Ammon's horn (tissue), 1 donor: ENCODE measurements at regions not wholly inside any gene's neighbourhood (a gene's known extent, or its start where the extent isn't known, plus 50 kb on each side); places are given as distances from the start of the nearest gene placed in this dataset.

ENCODE experiments used
- DNase-seq: peaks from one replicate; pipeline ENCODE4 v3.0.0-alpha.2; 2016; ENCODE audit warnings: low spot score

GRCh38 chr10:90602862-90603610 lies 254.8 kb downstream of the HTR7 start:
- DNase-seq = no peak

- no peak for DNase-seq
Measured at GRCh38 chr10:90604636-90605035, 253.2 kb downstream of the HTR7 start.

GRCh38 chr10:90605506-90605905 lies 252.3 kb downstream of the HTR7 start:
- no peak for DNase-seq

- DNase-seq = no peak
Measured at GRCh38 chr10:90612276-90612675, 245.6 kb downstream of the HTR7 start.

DNA sequence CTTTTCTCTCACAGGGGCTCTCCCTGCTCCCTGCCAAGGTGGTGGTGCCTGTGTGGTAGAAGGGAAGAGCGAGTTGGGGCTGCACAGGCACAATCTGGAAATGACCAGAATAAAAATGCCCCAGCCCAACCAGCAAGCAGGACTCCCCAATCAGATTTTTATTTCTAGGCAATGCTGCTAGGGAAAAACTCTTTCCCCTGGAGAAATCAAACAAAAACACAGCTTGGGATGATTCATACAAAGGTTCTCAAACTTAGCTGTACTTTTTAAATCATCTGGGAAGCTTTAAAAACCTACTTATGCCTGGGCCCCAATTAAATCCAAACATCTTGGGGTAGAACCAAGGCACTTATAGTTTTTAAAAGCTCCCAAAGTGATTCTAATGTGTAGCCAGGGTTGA lies 243.2 kb downstream of the HTR7 start:
- DNase-seq = no peak

DNA sequence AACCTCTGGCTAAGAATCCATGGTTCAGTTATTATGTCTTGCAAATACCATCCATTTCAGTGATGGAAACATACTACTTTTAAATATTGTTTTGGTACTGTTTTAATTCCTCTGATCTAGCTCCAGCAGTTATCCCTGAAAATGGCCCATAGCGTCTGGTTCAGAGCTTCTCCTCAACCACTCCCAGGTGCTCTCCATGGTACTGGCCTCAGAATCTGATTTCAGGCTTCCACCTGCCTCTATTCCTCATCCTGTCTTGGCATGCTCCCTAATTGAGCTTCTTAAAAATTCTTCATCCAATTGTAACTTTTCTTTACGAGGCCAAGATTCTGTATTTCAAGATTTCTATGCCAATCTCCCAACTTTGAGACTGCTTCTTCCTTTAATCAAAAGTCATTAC lies 236.3 kb downstream of the HTR7 start:
- no peak for DNase-seq

DNA sequence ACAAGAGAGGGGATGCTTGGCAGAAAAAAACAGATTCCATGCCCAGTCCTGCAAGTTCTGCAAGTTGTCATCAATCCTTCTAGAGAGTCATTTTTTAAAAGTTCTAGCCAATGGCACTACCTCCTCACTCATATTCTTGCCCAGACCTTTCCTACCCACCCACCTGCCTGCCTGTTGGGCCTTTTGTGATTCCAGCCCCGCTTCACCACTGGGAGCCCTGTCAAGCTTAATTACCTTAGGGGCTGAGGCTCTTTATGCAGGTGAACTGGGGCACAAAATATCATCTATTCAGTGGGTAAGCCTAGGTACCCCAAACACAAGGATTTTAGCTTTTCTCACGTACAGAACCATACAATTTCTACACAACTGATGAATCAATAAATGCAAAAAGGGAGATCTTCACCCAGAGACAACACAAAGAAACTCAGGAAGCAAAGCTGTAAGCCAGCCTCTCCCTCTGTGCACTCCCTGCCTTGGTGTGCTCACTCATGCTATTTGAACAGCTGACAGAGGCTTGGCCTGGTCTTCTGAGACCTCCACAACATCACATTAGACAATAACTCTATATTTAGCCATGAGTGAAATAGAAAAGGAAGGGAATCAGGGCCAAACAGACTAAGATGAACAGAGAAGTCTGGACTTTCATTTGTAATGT lies 222.6 kb downstream of the HTR7 start:
- DNase-seq = no peak

DNA sequence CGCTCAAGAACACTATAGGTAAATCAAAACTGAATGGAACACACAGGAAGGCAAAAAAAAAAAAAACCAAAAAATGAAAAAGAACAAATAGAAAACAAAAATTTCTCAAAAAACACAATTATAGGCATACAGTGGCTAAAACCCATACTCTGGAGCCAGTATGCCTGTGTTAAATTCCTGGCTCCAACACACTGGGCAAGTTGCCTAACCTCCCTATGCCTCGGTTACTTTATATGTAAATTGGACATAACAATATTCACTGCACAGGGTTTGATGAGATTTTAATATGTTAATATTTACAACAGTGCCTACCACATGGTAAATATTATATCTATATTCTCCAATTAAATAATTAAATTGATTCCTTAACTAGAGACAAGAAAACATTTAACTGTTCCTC lies 217.1 kb downstream of the HTR7 start:
- DNase-seq = no peak

DNA sequence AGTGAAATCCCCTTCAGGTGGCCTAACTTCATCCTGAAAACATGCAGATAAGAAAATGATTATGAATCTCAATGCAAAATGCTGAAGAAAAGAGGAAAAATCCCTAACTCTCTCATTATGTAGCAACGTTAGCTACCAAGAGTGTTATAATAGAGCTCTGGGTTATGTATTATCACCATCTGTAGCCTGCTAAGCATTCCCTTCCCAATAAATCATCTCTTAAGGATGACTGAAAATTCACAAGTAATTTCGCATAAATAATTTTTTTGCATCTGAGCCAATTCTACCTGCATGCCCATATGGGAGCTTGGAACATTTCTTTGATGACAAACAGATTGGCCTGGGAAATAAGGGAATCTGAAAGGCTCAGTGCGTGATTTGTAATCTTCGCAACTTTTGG lies 216.1 kb downstream of the HTR7 start:
- DNase-seq = no peak

GRCh38 chr10:90642136-90642535 lies 215.7 kb downstream of the HTR7 start:
- no peak for DNase-seq

GRCh38 chr10:90642650-90643049 lies 215.2 kb downstream of the HTR7 start:
- no peak for DNase-seq

GRCh38 chr10:90644165-90644564 lies 213.7 kb downstream of the HTR7 start:
- no peak for DNase-seq

DNA sequence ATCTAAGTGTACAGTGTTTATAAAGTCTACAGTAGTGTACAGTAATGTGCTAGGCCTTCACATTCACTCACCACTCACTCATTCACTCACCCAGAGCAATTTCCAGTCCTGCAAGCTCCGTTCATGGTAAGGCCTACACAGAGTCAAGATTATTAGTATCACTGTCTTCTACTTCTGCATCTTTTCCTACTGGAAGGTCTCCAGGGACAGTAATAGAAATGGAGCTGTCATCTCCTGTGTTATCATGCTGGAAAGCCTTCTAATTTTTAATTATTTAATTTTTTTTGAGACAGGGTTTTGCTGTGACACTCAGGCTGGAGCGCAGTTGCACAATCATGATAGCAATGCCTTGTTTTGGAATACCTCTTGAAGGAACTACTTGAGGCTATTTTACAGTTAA lies 207.0 kb downstream of the HTR7 start:
- DNase-seq = no peak

- no peak for DNase-seq
Measured at GRCh38 chr10:90652519-90652918, 205.3 kb downstream of the HTR7 start.

GRCh38 chr10:90658791-90659190 lies 199.0 kb downstream of the HTR7 start:
- DNase-seq = no peak

GRCh38 chr10:90665905-90666662 lies 191.8 kb downstream of the HTR7 start:
- no peak for DNase-seq

DNA sequence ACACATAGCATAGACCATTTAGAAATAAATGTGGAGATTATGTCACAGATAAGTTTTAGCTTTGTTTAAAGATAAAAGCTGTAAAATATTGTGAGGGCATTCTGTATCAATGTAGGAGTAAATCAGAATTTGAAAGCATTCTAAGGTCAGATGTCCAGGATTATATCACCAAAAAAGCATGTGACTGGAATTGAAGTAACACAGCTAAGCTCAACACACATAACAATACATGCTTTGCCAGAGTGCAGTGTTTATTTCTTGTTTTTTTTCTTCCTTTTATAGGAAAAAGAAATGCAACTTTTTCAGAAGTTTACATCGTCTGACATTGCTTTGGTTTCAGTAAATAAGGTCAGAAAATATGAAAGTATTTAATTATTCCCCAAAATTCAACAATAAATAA lies 183.4 kb downstream of the HTR7 start:
- no peak for DNase-seq

DNA sequence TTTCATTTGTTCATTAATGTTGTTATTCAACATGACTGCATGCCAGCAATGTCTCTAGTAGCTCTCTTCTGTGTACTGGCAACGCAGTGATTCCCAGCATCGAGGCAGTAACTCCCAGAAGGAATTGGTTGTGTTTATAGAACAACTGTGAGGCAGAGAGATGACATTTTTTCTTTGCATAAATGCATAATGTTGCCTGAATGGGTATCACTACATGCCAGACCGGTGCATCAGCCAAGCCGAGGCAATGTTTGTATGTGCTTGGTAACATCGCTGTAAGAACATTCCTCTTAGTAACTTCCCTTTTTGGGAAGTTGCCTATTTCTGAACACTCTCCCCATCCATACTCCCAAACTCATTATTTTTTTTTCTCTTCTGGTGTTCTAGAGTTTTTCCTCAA lies 182.9 kb downstream of the HTR7 start:
- DNase-seq = no peak

GRCh38 chr10:90675621-90676020 lies 182.2 kb downstream of the HTR7 start:
- no peak for DNase-seq
